ENCODE measurements at regions not wholly inside any gene's neighbourhood (a gene's known extent, or its start where the extent isn't known, plus 50 kb on each side); places are given as distances from the start of the nearest gene placed in this dataset.

- no peaks in the 10 kb centered on the region for H3K9me3 ChIP-seq (ENCODE audit: control insufficient read depth in 2 of 2, insufficient read depth in 1 of 2, low read depth in 1 of 2, low read length in 1 of 2)
- H3K4me1 ChIP-seq (ENCODE audit: control insufficient read depth in 3 of 3, insufficient read depth in 2 of 3, low read depth in 1 of 3, low read length in 2 of 3) = no peaks in the 10 kb centered on the region
- 65 to 74% (median 69%) methylated on average over 4 of the region's 4 CpGs for WGBS, 3 donors
- no peaks in the 10 kb centered on the region for H3K36me3 ChIP-seq (ENCODE audit: control insufficient read depth in 3 of 3, insufficient read depth in 2 of 3, low read depth in 1 of 3, low read length in 3 of 3)
- no peaks in the 10 kb centered on the region for H3K27me3 ChIP-seq (ENCODE audit: control insufficient read depth in 3 of 3, insufficient read depth in 3 of 3, low read length in 3 of 3)
- no peak for DNase-seq
- no peak for FAIRE-seq
- no peak overlapping the region for H3K27ac ChIP-seq (ENCODE audit: low read depth in 1 of 3, low read length in 2 of 3)
- H3K4me3 ChIP-seq (ENCODE audit: low read depth in 1 of 3, low read length in 3 of 3) = no peak overlapping the region
Observed at GRCh38 chr16:59046335-59046734, 312.2 kb upstream of the GOT2 start.

GRCh38 chr16:59045501-59045900, 311.4 kb upstream of the GOT2 start:
- whole genome bisulfite sequencing, 3 donors = 63 to 78% (median 71%) methylated on average over 4 of the region's 4 CpGs
- no peak for FAIRE-seq

GRCh38 chr16:59044616-59045015, 310.5 kb upstream of the GOT2 start:
- no peaks in the 10 kb centered on the region for H3K27me3 ChIP-seq (ENCODE audit: control insufficient read depth in 3 of 3, insufficient read depth in 3 of 3, low read length in 3 of 3)
- no peaks in the 10 kb centered on the region for H3K4me1 ChIP-seq (ENCODE audit: control insufficient read depth in 3 of 3, insufficient read depth in 2 of 3, low read depth in 1 of 3, low read length in 2 of 3)
- DNase-seq (no peak), FAIRE-seq (no peak)
- no peak overlapping the region for H3K4me3 ChIP-seq (ENCODE audit: low read depth in 1 of 3, low read length in 3 of 3)
- H3K9me3 ChIP-seq (ENCODE audit: control insufficient read depth in 2 of 2, insufficient read depth in 1 of 2, low read depth in 1 of 2, low read length in 1 of 2) = no peaks in the 10 kb centered on the region
- no peak overlapping the region for H3K27ac ChIP-seq (ENCODE audit: low read depth in 1 of 3, low read length in 2 of 3)
- H3K36me3 ChIP-seq (ENCODE audit: control insufficient read depth in 3 of 3, insufficient read depth in 2 of 3, low read depth in 1 of 3, low read length in 3 of 3) = no peaks in the 10 kb centered on the region

More at GRCh38 chr16:59045501-59045900, 311.4 kb upstream of the GOT2 start:
- no peaks in the 10 kb centered on the region for H3K4me1 ChIP-seq (ENCODE audit: control insufficient read depth in 3 of 3, insufficient read depth in 2 of 3, low read depth in 1 of 3, low read length in 2 of 3)
- no peak overlapping the region for H3K27ac ChIP-seq (ENCODE audit: low read depth in 1 of 3, low read length in 2 of 3)
- H3K27me3 ChIP-seq (ENCODE audit: control insufficient read depth in 3 of 3, insufficient read depth in 3 of 3, low read length in 3 of 3) = no peaks in the 10 kb centered on the region
- no peaks in the 10 kb centered on the region for H3K36me3 ChIP-seq (ENCODE audit: control insufficient read depth in 3 of 3, insufficient read depth in 2 of 3, low read depth in 1 of 3, low read length in 3 of 3)
- no peak overlapping the region for H3K4me3 ChIP-seq (ENCODE audit: low read depth in 1 of 3, low read length in 3 of 3)
- no peak for DNase-seq
- H3K9me3 ChIP-seq (ENCODE audit: control insufficient read depth in 2 of 2, insufficient read depth in 1 of 2, low read depth in 1 of 2, low read length in 1 of 2) = no peaks in the 10 kb centered on the region

GRCh38 chr16:59042301-59042700, 308.2 kb upstream of the GOT2 start:
- no peak overlapping the region for H3K27ac ChIP-seq (ENCODE audit: low read depth in 1 of 3, low read length in 2 of 3)
- no peak overlapping the region for H3K4me3 ChIP-seq (ENCODE audit: low read depth in 1 of 3, low read length in 3 of 3)
- H3K27me3 ChIP-seq (ENCODE audit: control insufficient read depth in 3 of 3, insufficient read depth in 3 of 3, low read length in 3 of 3) = no peaks in the 10 kb centered on the region
- DNase-seq = no peak
- no peak for FAIRE-seq
- no peaks in the 10 kb centered on the region for H3K9me3 ChIP-seq (ENCODE audit: control insufficient read depth in 2 of 2, insufficient read depth in 1 of 2, low read depth in 1 of 2, low read length in 1 of 2)
- no peaks in the 10 kb centered on the region for H3K36me3 ChIP-seq (ENCODE audit: control insufficient read depth in 3 of 3, insufficient read depth in 2 of 3, low read depth in 1 of 3, low read length in 3 of 3)
- WGBS, 3 donors = 65 to 75% (median 73%) methylated on average over 2 of the region's 2 CpGs
- no peaks in the 10 kb centered on the region for H3K4me1 ChIP-seq (ENCODE audit: control insufficient read depth in 3 of 3, insufficient read depth in 2 of 3, low read depth in 1 of 3, low read length in 2 of 3)

GRCh38 chr16:59039066-59039720, 305.1 kb upstream of the GOT2 start:
- H3K36me3 ChIP-seq (ENCODE audit: control insufficient read depth in 3 of 3, insufficient read depth in 2 of 3, low read depth in 1 of 3, low read length in 3 of 3) = no peaks in the 10 kb centered on the region
- DNase-seq (no peak), FAIRE-seq (no peak)
- no peak overlapping the region for H3K27ac ChIP-seq (ENCODE audit: low read depth in 1 of 3, low read length in 2 of 3)
- H3K27me3 ChIP-seq (ENCODE audit: control insufficient read depth in 3 of 3, insufficient read depth in 3 of 3, low read length in 3 of 3) = no peaks in the 10 kb centered on the region
- H3K9me3 ChIP-seq (ENCODE audit: control insufficient read depth in 2 of 2, insufficient read depth in 1 of 2, low read depth in 1 of 2, low read length in 1 of 2) = no peaks in the 10 kb centered on the region
- no peak overlapping the region for H3K4me3 ChIP-seq (ENCODE audit: low read depth in 1 of 3, low read length in 3 of 3)
- 51 to 73% (median 63%) methylated on average over 3 of the region's 3 CpGs for WGBS, 3 donors
- H3K4me1 ChIP-seq (ENCODE audit: control insufficient read depth in 3 of 3, insufficient read depth in 2 of 3, low read depth in 1 of 3, low read length in 2 of 3) = no peaks in the 10 kb centered on the region

- no peaks in the 10 kb centered on the region for H3K27me3 ChIP-seq (ENCODE audit: control insufficient read depth in 3 of 3, insufficient read depth in 3 of 3, low read length in 3 of 3)
- H3K9me3 ChIP-seq (ENCODE audit: control insufficient read depth in 2 of 2, insufficient read depth in 1 of 2, low read depth in 1 of 2, low read length in 1 of 2) = no peaks in the 10 kb centered on the region
- FAIRE-seq (no peak), DNase-seq (no peak)
- H3K4me3 ChIP-seq (ENCODE audit: low read depth in 1 of 3, low read length in 3 of 3) = no peak overlapping the region
- WGBS, 3 donors = 84 to 90% (median 87%) methylated on average over 6 of the region's 6 CpGs
- no peaks in the 10 kb centered on the region for H3K36me3 ChIP-seq (ENCODE audit: control insufficient read depth in 3 of 3, insufficient read depth in 2 of 3, low read depth in 1 of 3, low read length in 3 of 3)
- no peak overlapping the region for H3K27ac ChIP-seq (ENCODE audit: low read depth in 1 of 3, low read length in 2 of 3)
- H3K4me1 ChIP-seq (ENCODE audit: control insufficient read depth in 3 of 3, insufficient read depth in 2 of 3, low read depth in 1 of 3, low read length in 2 of 3) = no peaks in the 10 kb centered on the region
Observed at GRCh38 chr16:59030923-59031485, 296.9 kb upstream of the GOT2 start.

GRCh38 chr16:59021751-59022150, 287.6 kb upstream of the GOT2 start:
- no peaks in the 10 kb centered on the region for H3K36me3 ChIP-seq (ENCODE audit: control insufficient read depth in 3 of 3, insufficient read depth in 2 of 3, low read depth in 1 of 3, low read length in 3 of 3)
- H3K9me3 ChIP-seq (ENCODE audit: control insufficient read depth in 2 of 2, insufficient read depth in 1 of 2, low read depth in 1 of 2, low read length in 1 of 2) = peaks cover 0 to 2% of the 10 kb centered on the region in 2 donors
- no peak overlapping the region for H3K4me3 ChIP-seq (ENCODE audit: low read depth in 1 of 3, low read length in 3 of 3)
- no peak for DNase-seq
- H3K4me1 ChIP-seq (ENCODE audit: control insufficient read depth in 3 of 3, insufficient read depth in 2 of 3, low read depth in 1 of 3, low read length in 2 of 3) = no peaks in the 10 kb centered on the region
- no peaks in the 10 kb centered on the region for H3K27me3 ChIP-seq (ENCODE audit: control insufficient read depth in 3 of 3, insufficient read depth in 3 of 3, low read length in 3 of 3)
- H3K27ac ChIP-seq (ENCODE audit: low read depth in 1 of 3, low read length in 2 of 3) = no peak overlapping the region
- FAIRE-seq = no peak
- 76 to 86% (median 83%) methylated on average over 7 of the region's 7 CpGs for WGBS, 3 donors

GRCh38 chr16:59013930-59014329, 279.8 kb upstream of the GOT2 start:
- Histone ChIP-seq H3K36me3 (ENCODE audit: control insufficient read depth in 3 of 3, insufficient read depth in 2 of 3, low read depth in 1 of 3, low read length in 3 of 3) (no peaks in the 10 kb centered on the region), H3K27me3 (ENCODE audit: control insufficient read depth in 3 of 3, insufficient read depth in 3 of 3, low read length in 3 of 3) (no peaks in the 10 kb centered on the region), H3K27ac (ENCODE audit: low read depth in 1 of 3, low read length in 2 of 3) (no peak overlapping the region), H3K4me3 (ENCODE audit: low read depth in 1 of 3, low read length in 3 of 3) (no peak overlapping the region), H3K4me1 (ENCODE audit: control insufficient read depth in 3 of 3, insufficient read depth in 2 of 3, low read depth in 1 of 3, low read length in 2 of 3) (no peaks in the 10 kb centered on the region), H3K9me3 (ENCODE audit: control insufficient read depth in 2 of 2, insufficient read depth in 1 of 2, low read depth in 1 of 2, low read length in 1 of 2) (peaks cover 0 to 2% of the 10 kb centered on the region in 2 donors)
- WGBS, 3 donors = 68 to 73% (median 69%) methylated on average over 6 of the region's 6 CpGs
- DNase-seq = no peak
- FAIRE-seq = no peak

GRCh38 chr16:58999762-59000161, 265.6 kb upstream of the GOT2 start:
- no peak overlapping the region for H3K4me3 ChIP-seq (ENCODE audit: low read depth in 1 of 3, low read length in 3 of 3)
- WGBS, 3 donors = 44 to 48% (median 45%) methylated on average over 5 of the region's 5 CpGs
- H3K4me1 ChIP-seq (ENCODE audit: control insufficient read depth in 3 of 3, insufficient read depth in 2 of 3, low read depth in 1 of 3, low read length in 2 of 3) = no peaks in the 10 kb centered on the region
- H3K27ac ChIP-seq (ENCODE audit: low read depth in 1 of 3, low read length in 2 of 3) = no peak overlapping the region
- FAIRE-seq = no peak
- no peaks in the 10 kb centered on the region for H3K27me3 ChIP-seq (ENCODE audit: control insufficient read depth in 3 of 3, insufficient read depth in 3 of 3, low read length in 3 of 3)
- H3K9me3 ChIP-seq (ENCODE audit: control insufficient read depth in 2 of 2, insufficient read depth in 1 of 2, low read depth in 1 of 2, low read length in 1 of 2) = no peaks in the 10 kb centered on the region
- no peak for DNase-seq
- no peaks in the 10 kb centered on the region for H3K36me3 ChIP-seq (ENCODE audit: control insufficient read depth in 3 of 3, insufficient read depth in 2 of 3, low read depth in 1 of 3, low read length in 3 of 3)

All from small intestine (tissue), 7 donors.